Endothelial cell (in vitro differentiated cells): ENCODE measurements at regions not wholly inside any gene's neighbourhood (a gene's known extent, or its start where the extent isn't known, plus 50 kb on each side); places are given as distances from the start of the nearest gene placed in this dataset.

Source experiments
- DNase-seq: peaks from one replicate; pipeline ENCODE4 v3.0.0; 2021; ENCODE audit warnings: low spot score
- H3K27ac Mint-ChIP-seq: one replicate; pipeline ENCODE4 v1.8.0; 2021; ENCODE audit warnings: mixed read lengths, inconsistent platforms; ENCODE audit not compliant: unreplicated experiment
- H3K27me3 Mint-ChIP-seq: one replicate; pipeline ENCODE4 v1.8.0; 2021; ENCODE audit warnings: mild to moderate bottlenecking, moderate library complexity, mixed read lengths, inconsistent platforms; ENCODE audit not compliant: unreplicated experiment
- H3K36me3 Mint-ChIP-seq: one replicate; pipeline ENCODE4 v1.8.0; 2021; ENCODE audit warnings: mild to moderate bottlenecking, low read depth, mixed read lengths, inconsistent platforms; ENCODE audit not compliant: unreplicated experiment
- H3K4me1 Mint-ChIP-seq: one replicate; pipeline ENCODE4 v1.8.0; 2021; ENCODE audit warnings: mild to moderate bottlenecking, mixed read lengths, inconsistent platforms; ENCODE audit not compliant: unreplicated experiment
- H3K4me3 Mint-ChIP-seq: one replicate; pipeline ENCODE4 v1.8.0; 2021; ENCODE audit warnings: mild to moderate bottlenecking, mixed read lengths, inconsistent platforms; ENCODE audit not compliant: unreplicated experiment
- H3K9me3 Mint-ChIP-seq: one replicate; pipeline ENCODE4 v1.8.0; 2021; ENCODE audit warnings: mixed read lengths, inconsistent platforms; ENCODE audit not compliant: unreplicated experiment
- CTCF ChIP-seq: fragments of 200-600 bp; sonication (generic); IDR thresholded peaks from one replicate; pipeline ENCODE4 v1.5.0; 2021; ENCODE audit warnings: antibody characterized with exemption; ENCODE audit not compliant: unreplicated experiment

GRCh38 chr2:195586062-195586714, 70.8 kb upstream of the SLC39A10 start:
- no peak for DNase-seq
- no peak overlapping the region for H3K27ac Mint-ChIP-seq
- H3K27me3 Mint-ChIP-seq: no peaks in the 10 kb centered on the region
- H3K36me3 Mint-ChIP-seq: no peaks in the 10 kb centered on the region
- TF ChIP-seq CTCF: no peak
- H3K4me3 Mint-ChIP-seq: no peak overlapping the region
- H3K4me1 Mint-ChIP-seq: no peaks in the 10 kb centered on the region
- H3K9me3 Mint-ChIP-seq: no peaks in the 10 kb centered on the region

- H3K4me1 Mint-ChIP-seq: peaks cover 2% of the 10 kb centered on the region
- no peak overlapping the region for H3K27ac Mint-ChIP-seq
- H3K9me3 Mint-ChIP-seq: no peaks in the 10 kb centered on the region
- H3K36me3 Mint-ChIP-seq: no peaks in the 10 kb centered on the region
- TF ChIP-seq CTCF: no peak
- DNase-seq: no peak
- H3K4me3 Mint-ChIP-seq: no peak overlapping the region
- H3K27me3 Mint-ChIP-seq: no peaks in the 10 kb centered on the region
These were observed 74.8 kb upstream of the SLC39A10 start for GRCh38 chr2:195582188-195582587.

- no peaks in the 10 kb centered on the region for H3K27me3 Mint-ChIP-seq
- no peaks in the 10 kb centered on the region for H3K36me3 Mint-ChIP-seq
- no peak overlapping the region for H3K4me3 Mint-ChIP-seq
- no peak for DNase-seq
- no peaks in the 10 kb centered on the region for H3K9me3 Mint-ChIP-seq
- TF ChIP-seq CTCF: no peak
- no peak overlapping the region for H3K27ac Mint-ChIP-seq
- peaks cover 3% of the 10 kb centered on the region for H3K4me1 Mint-ChIP-seq
These were observed 77.1 kb upstream of the SLC39A10 start for GRCh38 chr2:195579776-195580555.

- H3K36me3 Mint-ChIP-seq: no peaks in the 10 kb centered on the region
- no peaks in the 10 kb centered on the region for H3K27me3 Mint-ChIP-seq
- DNase-seq: no peak
- no peak overlapping the region for H3K4me3 Mint-ChIP-seq
- H3K27ac Mint-ChIP-seq: peak overlapping the region; percentile 46
- no peaks in the 10 kb centered on the region for H3K9me3 Mint-ChIP-seq
- peaks cover 7% of the 10 kb centered on the region for H3K4me1 Mint-ChIP-seq
- TF ChIP-seq CTCF: no peak
These were observed 81.1 kb upstream of the SLC39A10 start for GRCh38 chr2:195575879-195576401.

- H3K9me3 Mint-ChIP-seq: no peaks in the 10 kb centered on the region
- TF ChIP-seq CTCF: no peak
- H3K36me3 Mint-ChIP-seq: no peaks in the 10 kb centered on the region
- H3K27ac Mint-ChIP-seq: no peak overlapping the region
- H3K27me3 Mint-ChIP-seq: no peaks in the 10 kb centered on the region
- H3K4me3 Mint-ChIP-seq: no peak overlapping the region
- DNase-seq: no peak
- H3K4me1 Mint-ChIP-seq: peaks cover 13% of the 10 kb centered on the region
These were observed 82.0 kb upstream of the SLC39A10 start for GRCh38 chr2:195575016-195575415.
